ENCODE measurements at regions not wholly inside any gene's neighbourhood (a gene's known extent, or its start where the extent isn't known, plus 50 kb on each side); places are given as distances from the start of the nearest gene placed in this dataset.

- no peak overlapping the region for H3K4me3 ChIP-seq (ENCODE audit: low read depth, low read length)
- TF ChIP-seq, protein P1, sequence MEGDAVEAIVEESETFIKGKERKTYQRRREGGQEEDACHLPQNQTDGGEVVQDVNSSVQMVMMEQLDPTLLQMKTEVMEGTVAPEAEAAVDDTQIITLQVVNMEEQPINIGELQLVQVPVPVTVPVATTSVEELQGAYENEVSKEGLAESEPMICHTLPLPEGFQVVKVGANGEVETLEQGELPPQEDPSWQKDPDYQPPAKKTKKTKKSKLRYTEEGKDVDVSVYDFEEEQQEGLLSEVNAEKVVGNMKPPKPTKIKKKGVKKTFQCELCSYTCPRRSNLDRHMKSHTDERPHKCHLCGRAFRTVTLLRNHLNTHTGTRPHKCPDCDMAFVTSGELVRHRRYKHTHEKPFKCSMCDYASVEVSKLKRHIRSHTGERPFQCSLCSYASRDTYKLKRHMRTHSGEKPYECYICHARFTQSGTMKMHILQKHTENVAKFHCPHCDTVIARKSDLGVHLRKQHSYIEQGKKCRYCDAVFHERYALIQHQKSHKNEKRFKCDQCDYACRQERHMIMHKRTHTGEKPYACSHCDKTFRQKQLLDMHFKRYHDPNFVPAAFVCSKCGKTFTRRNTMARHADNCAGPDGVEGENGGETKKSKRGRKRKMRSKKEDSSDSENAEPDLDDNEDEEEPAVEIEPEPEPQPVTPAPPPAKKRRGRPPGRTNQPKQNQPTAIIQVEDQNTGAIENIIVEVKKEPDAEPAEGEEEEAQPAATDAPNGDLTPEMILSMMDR (IDR thresholded peaks at IDR 0.05; ENCODE audit: low read depth, low read length): no peak
- in situ Hi-C loops (cut with HindIII; ENCODE audit: low sequenced_read_pairs): no loop called here
- no peak for DNase-seq (ENCODE audit: low read depth, low spot score)
Measured at GRCh38 chr18:67354091-67354490, 162.4 kb downstream of the DSEL start.

- in situ Hi-C loops (cut with HindIII; ENCODE audit: low sequenced_read_pairs): no loop called here
- H3K4me3 ChIP-seq (ENCODE audit: low read depth, low read length): no peak overlapping the region
- DNase-seq (ENCODE audit: low read depth, low spot score): no peak
- TF ChIP-seq, protein P1 (IDR thresholded peaks at IDR 0.05; ENCODE audit: low read depth, low read length): no peak
Measured at GRCh38 chr18:67347438-67347837, 169.1 kb downstream of the DSEL start.

DNA sequence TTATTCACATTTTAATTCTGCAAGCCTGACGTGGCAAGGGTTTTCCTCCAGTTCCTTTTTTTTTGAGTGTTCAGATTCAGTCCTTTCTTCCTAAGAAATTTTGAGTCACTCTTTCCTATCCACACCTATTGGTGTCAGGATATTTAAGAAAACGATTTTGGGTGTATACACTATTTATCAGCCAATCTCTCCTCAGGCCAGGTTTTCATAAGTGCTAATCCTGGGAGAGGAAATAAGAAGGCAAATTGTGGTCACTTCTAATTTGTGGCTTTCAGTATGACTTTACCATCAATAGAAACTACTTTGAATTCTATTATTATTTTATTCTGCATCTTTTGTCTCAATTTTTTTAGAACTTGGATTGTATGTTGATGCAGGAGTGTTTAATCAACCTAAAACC, 174.4 kb downstream of the DSEL start:
- in situ Hi-C loops (cut with HindIII; ENCODE audit: low sequenced_read_pairs): no loop called here
- TF ChIP-seq, protein P1 (IDR thresholded peaks at IDR 0.05; ENCODE audit: low read depth, low read length): no peak
- no peak for DNase-seq (ENCODE audit: low read depth, low spot score)
- H3K4me3 ChIP-seq (ENCODE audit: low read depth, low read length): no peak overlapping the region

- DNase-seq (ENCODE audit: low read depth, low spot score): no peak
- in situ Hi-C loops (cut with HindIII; ENCODE audit: low sequenced_read_pairs): no loop called here
- no peak overlapping the region for H3K4me3 ChIP-seq (ENCODE audit: low read depth, low read length)
- TF ChIP-seq, protein P1 (IDR thresholded peaks at IDR 0.05; ENCODE audit: low read depth, low read length): no peak
Measured at GRCh38 chr18:67337696-67338095, 178.8 kb downstream of the DSEL start.

DNA sequence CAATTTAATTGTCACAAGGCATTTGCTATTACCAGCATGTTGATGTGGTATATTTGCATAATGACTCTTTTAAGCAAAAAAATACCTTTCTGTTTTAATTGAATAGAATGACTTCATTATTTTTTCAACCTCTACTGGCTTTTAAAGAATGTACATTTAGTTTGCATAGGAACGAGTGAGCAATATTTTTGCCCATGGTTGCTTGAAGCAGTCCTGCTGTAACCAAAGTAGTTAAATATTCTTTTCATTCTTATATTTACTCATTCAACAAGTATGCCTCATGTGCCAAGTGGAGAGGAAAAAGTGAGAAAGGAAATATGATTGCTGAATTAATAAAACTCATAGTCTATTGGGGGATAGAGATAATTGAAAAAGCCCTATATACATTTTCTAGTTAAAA, 184.7 kb downstream of the DSEL start:
- TF ChIP-seq, protein P1 (IDR thresholded peaks at IDR 0.05; ENCODE audit: low read depth, low read length): no peak
- no peak overlapping the region for H3K4me3 ChIP-seq (ENCODE audit: low read depth, low read length)
- peak; percentile 25 for DNase-seq (ENCODE audit: low read depth, low spot score)
- in situ Hi-C loops (cut with HindIII; ENCODE audit: low sequenced_read_pairs): no loop called here

DNA sequence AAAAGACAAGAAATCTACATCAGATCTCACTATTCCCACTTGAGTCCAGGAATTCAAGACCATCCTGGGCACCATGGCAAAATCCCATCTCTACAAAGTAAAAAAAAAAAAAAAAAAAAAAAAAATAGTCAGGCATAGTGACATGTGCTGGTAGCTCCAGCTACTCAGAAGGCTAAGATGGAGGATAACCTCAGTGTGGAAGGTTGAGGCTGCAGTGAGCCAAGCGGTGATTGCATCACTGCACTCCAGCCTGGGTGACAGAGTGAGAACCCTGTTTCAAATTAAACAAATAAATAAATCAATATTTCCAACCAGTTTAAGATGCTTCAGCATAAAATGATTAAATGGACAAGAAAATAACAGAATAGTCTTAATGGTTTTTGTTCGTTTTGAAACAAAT, 197.4 kb downstream of the DSEL start:
- in situ Hi-C loops (cut with HindIII; ENCODE audit: low sequenced_read_pairs): no loop called here
- H3K4me3 ChIP-seq (ENCODE audit: low read depth, low read length): no peak overlapping the region
- no peak for DNase-seq (ENCODE audit: low read depth, low spot score)
- TF ChIP-seq, protein P1 (IDR thresholded peaks at IDR 0.05; ENCODE audit: low read depth, low read length): no peak

DNA sequence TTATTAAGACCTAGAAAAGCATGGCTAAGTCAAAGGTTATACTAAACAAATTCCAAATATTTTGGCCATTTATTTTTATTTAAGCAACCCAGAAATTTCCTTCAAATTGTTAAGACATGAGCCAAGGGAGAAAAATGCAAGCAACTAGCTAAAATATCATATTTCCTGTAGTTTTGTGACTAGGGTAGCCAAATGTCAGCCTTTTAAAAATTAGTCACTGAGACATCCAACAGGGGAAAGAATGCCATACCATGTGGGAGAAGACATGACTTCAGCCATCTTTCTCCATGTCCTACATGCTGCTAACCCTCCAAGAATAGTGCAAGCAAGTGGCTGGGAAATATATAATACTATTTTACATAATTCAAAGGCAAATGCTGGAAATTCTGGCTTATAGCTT, 197.9 kb downstream of the DSEL start:
- in situ Hi-C loops (cut with HindIII; ENCODE audit: low sequenced_read_pairs): no loop called here
- peak; percentile 61 for DNase-seq (ENCODE audit: low read depth, low spot score)
- no peak overlapping the region for H3K4me3 ChIP-seq (ENCODE audit: low read depth, low read length)
- TF ChIP-seq, protein P1 (IDR thresholded peaks at IDR 0.05; ENCODE audit: low read depth, low read length): no peak
